HUES64 (cell line): ENCODE measurements at regions not wholly inside any gene's neighbourhood (a gene's known extent, or its start where the extent isn't known, plus 50 kb on each side); places are given as distances from the start of the nearest gene placed in this dataset.
"Not testable (repeated sequence)": the region's sequence is repeated elsewhere in the genome, so short reads cannot be mapped to it uniquely, and the experiment has no call there.

ENCODE experiments used
- H3K27ac ChIP-seq: 2 replicates; pipeline ENCODE4 v1.7.0; 2013; ENCODE audit warnings: low read depth, low read length, inconsistent platforms
- H3K27me3 ChIP-seq: 2 replicates; pipeline ENCODE4 v1.6.1; 2013; ENCODE audit warnings: mild to moderate bottlenecking, low read length; ENCODE audit not compliant: insufficient read depth
- H3K36me3 ChIP-seq: 2 replicates; pipeline ENCODE4 v1.6.1; 2013; ENCODE audit warnings: mild to moderate bottlenecking, low read length; ENCODE audit not compliant: insufficient read depth
- H3K4me1 ChIP-seq: 2 replicates; pipeline ENCODE4 v1.6.1; 2013; ENCODE audit warnings: mild to moderate bottlenecking, low read length, moderate library complexity; ENCODE audit not compliant: insufficient read depth
- H3K4me3 ChIP-seq: 2 replicates; pipeline ENCODE4 v1.5.1; 2013; ENCODE audit warnings: mild to moderate bottlenecking, low read length, moderate library complexity
- H3K9ac ChIP-seq: 2 replicates; pipeline ENCODE4 v1.6.1; 2013; ENCODE audit warnings: mild to moderate bottlenecking, low read depth, low read length
- H3K9me3 ChIP-seq: 2 replicates; pipeline ENCODE4 v1.6.1; 2013; ENCODE audit warnings: low read depth, low read length; ENCODE audit not compliant: insufficient read depth
- WGBS: fragments of 150-250, 120-280 bp; methylation state at CpG from one replicate; pipeline ENCODE4 v1.1.7; 2013; ENCODE audit warnings: missing lambda C conversion rate; 5-methylcytosine and 5-hydroxymethylcytosine counted together

DNA sequence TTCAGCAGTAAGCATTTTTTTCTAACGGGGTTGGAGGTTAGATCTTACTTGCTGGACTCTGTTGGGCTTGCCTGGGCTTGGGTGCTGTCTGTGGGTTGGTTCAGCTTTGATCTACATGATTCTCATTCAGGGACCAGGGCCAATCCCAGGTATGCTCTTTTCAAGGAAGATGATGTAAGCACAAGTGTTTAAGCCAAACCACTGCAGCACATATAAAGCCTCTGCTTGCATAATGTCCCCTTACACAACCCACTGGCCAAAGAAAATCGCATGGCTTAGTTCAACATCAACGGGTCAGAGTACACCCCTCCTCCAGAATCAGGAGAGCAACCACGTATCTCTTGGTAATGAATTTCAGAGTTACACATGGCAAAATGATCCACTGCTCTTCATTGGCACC lies 83.9 kb downstream of the DNAJB9 start:
- WGBS: 90% methylated on average over 4 of the region's 4 CpGs

DNA sequence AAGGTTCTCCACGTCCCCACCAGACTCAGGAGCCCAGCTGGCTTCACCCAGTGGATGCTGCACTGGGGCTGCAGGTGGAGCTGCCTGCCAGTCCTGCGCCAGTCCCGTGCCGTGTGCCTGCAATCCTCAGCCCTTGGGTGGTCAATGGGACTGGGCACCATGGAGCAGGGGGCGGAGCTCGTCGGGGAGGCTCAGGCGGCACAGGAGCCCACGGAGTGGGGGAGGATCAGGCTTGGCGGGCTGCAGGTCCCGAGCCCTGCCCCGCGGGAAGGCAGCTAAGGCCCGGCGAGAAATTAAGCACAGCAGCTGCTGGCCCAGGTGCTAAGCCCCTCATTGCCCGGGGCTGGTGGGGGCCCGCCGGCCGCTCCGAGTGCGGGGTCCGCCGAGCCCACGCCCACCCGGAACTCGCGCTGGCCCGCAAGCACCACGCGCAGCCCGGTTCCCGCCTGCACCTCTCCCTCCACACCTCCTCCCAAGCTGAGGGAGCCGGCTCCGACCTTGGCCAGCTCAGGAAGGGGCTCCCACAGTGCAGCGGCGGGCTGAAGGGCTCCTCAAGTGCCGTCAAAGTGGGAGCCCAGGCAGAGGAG lies 87.6 kb downstream of the DNAJB9 start:
- not testable (repeated sequence) for H3K9ac ChIP-seq, H3K36me3 ChIP-seq

More for the DNA sequence above, 83.9 kb downstream of the DNAJB9 start:
- no peaks in the 10 kb centered on the region for H3K36me3 ChIP-seq
- H3K9ac ChIP-seq: no peak overlapping the region
- no peaks in the 10 kb centered on the region for H3K4me1 ChIP-seq
- no peak overlapping the region for H3K4me3 ChIP-seq
- no peaks in the 10 kb centered on the region for H3K27me3 ChIP-seq
- H3K9me3 ChIP-seq: no peaks in the 10 kb centered on the region
- no peak overlapping the region for H3K27ac ChIP-seq

DNA sequence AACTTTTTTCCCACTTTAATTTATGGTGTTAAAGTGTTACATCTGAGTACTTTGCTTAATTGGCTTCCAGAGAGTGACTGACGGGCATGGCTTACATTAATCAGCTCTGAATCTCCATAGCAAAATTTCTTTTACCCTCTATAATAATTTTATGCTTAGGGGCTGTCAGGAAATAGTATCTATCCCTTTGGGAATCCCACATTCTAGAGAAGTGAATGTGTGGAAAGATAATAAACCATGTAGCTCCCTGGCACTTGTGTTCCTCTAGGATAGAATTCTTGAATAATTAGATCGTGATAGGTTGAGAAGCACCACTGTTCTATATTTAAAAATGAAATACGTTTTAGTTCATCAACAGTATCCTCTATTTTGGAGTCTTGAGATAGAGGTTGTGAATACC lies 89.6 kb downstream of the DNAJB9 start:
- H3K27ac ChIP-seq: no peak overlapping the region
- no peaks in the 10 kb centered on the region for H3K4me1 ChIP-seq
- H3K9ac ChIP-seq: no peak overlapping the region
- no peaks in the 10 kb centered on the region for H3K27me3 ChIP-seq
- no peaks in the 10 kb centered on the region for H3K36me3 ChIP-seq
- 71% methylated on average over 1 of the region's 3 CpGs for WGBS
- H3K9me3 ChIP-seq: no peaks in the 10 kb centered on the region
- H3K4me3 ChIP-seq: no peak overlapping the region

More for the DNA sequence above, 87.6 kb downstream of the DNAJB9 start:
- not testable (repeated sequence) for H3K9me3 ChIP-seq, H3K27ac ChIP-seq, H3K4me3 ChIP-seq, H3K27me3 ChIP-seq, H3K4me1 ChIP-seq
- 97% methylated on average over 37 of the region's 37 CpGs for WGBS

DNA sequence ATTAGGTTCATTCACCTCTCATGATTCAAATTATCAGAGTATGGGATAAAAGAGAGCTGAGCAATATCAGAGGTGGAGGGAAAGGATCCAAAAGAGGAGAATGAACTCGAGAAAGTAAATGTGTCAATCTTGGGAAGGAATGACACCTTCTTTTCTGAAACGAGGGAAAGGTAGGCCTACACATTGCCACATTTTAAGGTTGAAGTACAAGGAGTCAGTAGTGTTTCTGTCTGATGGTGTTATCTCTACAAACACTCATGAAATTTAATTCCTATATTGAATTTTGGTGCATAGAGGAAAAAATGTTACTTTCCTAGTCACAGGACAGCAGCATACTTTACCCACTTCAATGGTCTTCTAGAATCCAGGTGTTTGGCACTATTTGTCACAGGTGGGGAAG lies 90.2 kb downstream of the DNAJB9 start:
- H3K27ac ChIP-seq: no peak overlapping the region
- H3K9me3 ChIP-seq: no peaks in the 10 kb centered on the region
- no peaks in the 10 kb centered on the region for H3K27me3 ChIP-seq
- 89% methylated on average over 2 of the region's 2 CpGs for WGBS
- no peaks in the 10 kb centered on the region for H3K4me1 ChIP-seq
- H3K9ac ChIP-seq: no peak overlapping the region
- H3K36me3 ChIP-seq: no peaks in the 10 kb centered on the region
- H3K4me3 ChIP-seq: no peak overlapping the region

GRCh38 chr7:108660465-108660864 lies 90.8 kb downstream of the DNAJB9 start:
- no peak overlapping the region for H3K27ac ChIP-seq
- H3K9me3 ChIP-seq: no peaks in the 10 kb centered on the region
- no peaks in the 10 kb centered on the region for H3K27me3 ChIP-seq
- no peaks in the 10 kb centered on the region for H3K4me1 ChIP-seq
- no peak overlapping the region for H3K4me3 ChIP-seq
- no peak overlapping the region for H3K9ac ChIP-seq
- 73% methylated on average over 3 of the region's 3 CpGs for WGBS
- H3K36me3 ChIP-seq: no peaks in the 10 kb centered on the region

- H3K9ac ChIP-seq: no peak overlapping the region
- no peaks in the 10 kb centered on the region for H3K27me3 ChIP-seq
- no peak overlapping the region for H3K4me3 ChIP-seq
- no peaks in the 10 kb centered on the region for H3K9me3 ChIP-seq
- H3K27ac ChIP-seq: no peak overlapping the region
- H3K4me1 ChIP-seq: no peaks in the 10 kb centered on the region
- WGBS: 49% methylated on average over 4 of the region's 4 CpGs
- H3K36me3 ChIP-seq: no peaks in the 10 kb centered on the region
These were observed 93.2 kb downstream of the DNAJB9 start for GRCh38 chr7:108662783-108663362.

DNA sequence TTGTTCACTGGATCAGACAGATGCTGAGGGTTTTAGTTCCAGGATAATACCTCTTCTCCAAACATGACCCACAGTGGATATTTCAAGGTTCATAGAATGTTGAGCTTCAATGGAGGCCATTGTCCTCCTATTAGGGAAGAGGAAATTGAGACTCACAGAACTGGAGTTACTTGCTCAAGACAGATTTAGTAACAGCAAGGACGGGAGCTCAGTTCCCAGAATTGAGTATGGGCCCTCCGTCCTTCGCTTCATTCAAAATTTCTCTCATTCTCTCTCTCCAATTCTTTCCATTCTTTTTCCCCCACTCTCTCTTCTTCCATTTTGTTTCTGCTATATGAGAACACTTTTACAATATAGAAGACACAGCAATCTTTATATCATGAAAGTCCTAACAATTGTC lies 94.0 kb downstream of the DNAJB9 start:
- Histone ChIP-seq H3K27ac (no peak overlapping the region), H3K4me1 (no peaks in the 10 kb centered on the region), H3K9me3 (no peaks in the 10 kb centered on the region), H3K36me3 (no peaks in the 10 kb centered on the region), H3K4me3 (no peak overlapping the region), H3K27me3 (no peaks in the 10 kb centered on the region), H3K9ac (no peak overlapping the region)
- 94% methylated on average over 3 of the region's 3 CpGs for WGBS

DNA sequence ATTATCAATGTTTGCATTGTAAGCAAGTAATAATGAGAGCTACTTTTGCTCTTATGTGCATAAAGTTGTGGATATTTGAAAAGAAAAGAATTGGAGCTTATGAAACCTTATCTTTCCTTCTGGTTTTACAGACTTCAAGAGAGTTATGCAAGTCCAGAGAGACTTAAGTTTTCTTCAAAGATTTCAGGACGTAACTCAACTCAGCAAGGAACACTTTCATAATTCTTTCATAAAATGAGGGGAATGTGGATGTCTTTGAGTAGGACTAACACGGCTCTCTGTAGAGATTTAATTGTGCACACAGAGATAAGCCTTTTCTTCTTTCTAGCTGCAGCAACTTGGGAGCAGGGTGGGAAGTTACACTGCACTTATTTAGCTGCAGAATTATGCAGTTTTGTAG lies 97.5 kb downstream of the DNAJB9 start:
- 100% methylated on average over 2 of the region's 2 CpGs for WGBS
- no peak overlapping the region for H3K4me3 ChIP-seq
- no peak overlapping the region for H3K9ac ChIP-seq
- H3K4me1 ChIP-seq: no peaks in the 10 kb centered on the region
- H3K9me3 ChIP-seq: peaks cover 6% of the 10 kb centered on the region
- no peak overlapping the region for H3K27ac ChIP-seq
- no peaks in the 10 kb centered on the region for H3K36me3 ChIP-seq
- no peaks in the 10 kb centered on the region for H3K27me3 ChIP-seq

DNA sequence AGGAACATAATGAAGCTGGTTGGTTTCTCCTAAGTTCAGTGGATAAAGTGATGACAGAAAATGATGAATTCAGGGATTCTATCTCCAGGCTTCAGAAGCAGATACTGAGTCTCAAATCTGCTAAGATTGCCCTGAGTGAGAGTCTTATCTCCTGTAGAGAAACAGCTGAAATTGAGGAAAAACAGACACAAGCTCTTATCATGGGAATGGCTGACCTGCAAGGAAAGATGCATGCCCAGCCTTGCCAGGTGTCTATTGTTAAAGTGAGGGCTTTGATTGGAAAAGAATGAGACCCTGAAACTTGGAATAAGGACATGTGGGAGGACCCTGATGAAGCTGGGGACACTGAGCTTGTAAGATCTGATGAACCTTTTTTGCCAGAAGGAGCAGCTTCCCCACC lies 100.3 kb downstream of the DNAJB9 start:
- Histone ChIP-seq H3K36me3 (no peaks in the 10 kb centered on the region), H3K27me3 (no peaks in the 10 kb centered on the region), H3K9ac (no peak overlapping the region), H3K9me3 (peaks cover 6% of the 10 kb centered on the region), H3K4me3 (no peak overlapping the region), H3K27ac (no peak overlapping the region), H3K4me1 (no peaks in the 10 kb centered on the region)

DNA sequence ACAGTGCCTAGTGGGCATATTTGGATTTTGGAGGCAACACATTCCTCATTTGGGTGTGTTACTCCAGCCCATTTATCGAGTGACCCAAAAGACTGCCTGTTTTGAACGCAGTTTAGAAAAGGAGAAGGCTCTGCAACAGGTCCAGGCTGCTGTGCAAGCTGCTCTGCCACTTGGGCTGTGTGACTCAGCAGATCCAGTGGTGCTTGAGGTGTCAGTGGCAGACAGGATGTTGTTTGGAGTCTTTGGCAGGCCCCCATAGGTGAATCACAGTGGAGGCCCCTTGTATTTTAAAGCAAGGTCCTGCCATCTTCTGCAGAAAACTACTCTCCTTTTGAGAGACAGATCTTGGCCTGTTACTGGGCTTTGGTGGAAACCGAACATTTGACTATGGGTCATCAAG lies 104.0 kb downstream of the DNAJB9 start:
- not testable (repeated sequence) for H3K4me1 ChIP-seq, H3K27ac ChIP-seq
- 61% methylated on average over 3 of the region's 3 CpGs for WGBS

GRCh38 chr7:108684629-108685028 lies 115.0 kb downstream of the DNAJB9 start:
- Histone ChIP-seq H3K36me3 (no peaks in the 10 kb centered on the region), H3K27me3 (no peaks in the 10 kb centered on the region), H3K9ac (no peak overlapping the region), H3K9me3 (no peaks in the 10 kb centered on the region; the same call in 1 of the 2 replicates), H3K27ac (no peak overlapping the region), H3K4me1 (no peaks in the 10 kb centered on the region), H3K4me3 (no peak overlapping the region)
- 96% methylated on average over 4 of the region's 4 CpGs for WGBS

More for the DNA sequence above, 104.0 kb downstream of the DNAJB9 start:
- not testable (repeated sequence) for H3K4me3 ChIP-seq, H3K9ac ChIP-seq, H3K9me3 ChIP-seq, H3K36me3 ChIP-seq, H3K27me3 ChIP-seq

DNA sequence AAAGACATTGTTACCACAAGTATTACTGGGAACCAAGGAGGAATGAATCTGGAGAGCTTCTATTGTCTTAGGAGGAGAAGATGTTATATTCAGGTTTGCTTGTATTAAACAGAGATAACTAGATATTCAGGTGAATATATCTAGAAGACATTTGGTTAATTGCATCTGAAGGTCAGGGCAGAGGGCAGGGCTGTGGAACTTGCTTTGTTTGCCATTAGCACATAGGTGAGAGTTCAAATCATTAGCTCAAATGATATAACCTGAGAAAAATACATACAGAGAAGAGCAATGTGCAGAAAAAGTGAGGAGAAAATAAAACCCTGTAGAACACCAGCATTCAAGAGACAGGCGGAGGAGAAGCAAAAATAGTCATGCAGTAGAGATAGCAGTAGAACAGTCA lies 116.8 kb downstream of the DNAJB9 start:
- Histone ChIP-seq H3K9ac (no peak overlapping the region), H3K4me3 (no peak overlapping the region), H3K4me1 (no peaks in the 10 kb centered on the region), H3K36me3 (no peaks in the 10 kb centered on the region), H3K27ac (no peak overlapping the region), H3K27me3 (no peaks in the 10 kb centered on the region), H3K9me3 (no peaks in the 10 kb centered on the region; the same call in 1 of the 2 replicates)
- WGBS: 91% methylated on average over 1 of the region's 1 CpG
